HCT116 (cell line): ENCODE measurements at regions not wholly inside any gene's neighbourhood (a gene's known extent, or its start where the extent isn't known, plus 50 kb on each side); places are given as distances from the start of the nearest gene placed in this dataset.

ENCODE experiments used
- ATAC-seq: fragments of 200-7000 bp; cut with Tn5 transposase; 2 replicates; pipeline ENCODE4 v1.9.1; 2020; ENCODE audit warnings: mild to moderate bottlenecking, moderate library complexity
- BruUV-seq: library from RNA; stranded (reverse); fragments of 400-500 nt; replicated peaks from 2 replicates; lab custom pipeline; 2021; lab: Mats Ljungman, UMichigan
- CTCF ChIA-PET: fragments of 300-600 bp; sonication (Branson Sonifier 250); formaldehyde crosslinking; loops from one replicate; lab custom pipeline; 2021; ENCODE audit warnings: antibody characterized with exemption; lab: Charles Lee
- POLR2A ChIA-PET: fragments of 300-600, 350-600 bp; sonication (Branson Sonifier 250); formaldehyde crosslinking; loops from one replicate; lab custom pipeline; 2021; ENCODE audit warnings: antibody characterized with exemption; lab: Charles Lee
- RAD21 ChIA-PET, 2 experiments: fragments of 300-600 bp; sonication (Branson Sonifier 250); formaldehyde crosslinking; loops; one replicate each; lab custom pipeline; 2023; ENCODE audit warnings: low total read pairs in 2 of 2; ENCODE audit not compliant: uncharacterized antibody in 2 of 2, unreplicated experiment in 2 of 2, low non-redundant PET in 1 of 2; lab: Charles Lee
- DNase-seq: peaks from one replicate; pipeline ENCODE4 v3.0.0-alpha.2; 2010; ENCODE audit warnings: low read depth, low spot score
- H2AFZ ChIP-seq: fragments of 200-600 bp; shearing (Covaris generic), sonication (generic); 2 replicates; pipeline ENCODE4 v1.6.1; 2017; ENCODE audit warnings: low read depth, mixed run types, mixed read lengths, antibody characterized with exemption, low read length; ENCODE audit not compliant: poor library complexity, severe bottlenecking
- H3K27ac ChIP-seq: 2 replicates; pipeline ENCODE4 v1.5.1; 2012; ENCODE audit warnings: low read depth, low read length
- H3K27me3 ChIP-seq: fragments of 200-600 bp; sonication (generic); 2 replicates; pipeline ENCODE4 v1.6.1; 2016; ENCODE audit warnings: mixed run types, low read length, mixed read lengths; ENCODE audit not compliant: insufficient read depth
- H3K36me3 ChIP-seq, 2 experiments: fragments of 200-500 bp in 1 of 2; fragments of 200-600 bp in 1 of 2; sonication (Bioruptor generic) in 1 of 2; sonication (generic) in 1 of 2; 2 replicates each; pipeline versions ENCODE4 v1.5.1 to v1.6.1; 2014 to 2016; ENCODE audit warnings: low read length in 2 of 2, inconsistent platforms in 1 of 2, mixed read lengths in 1 of 2, mixed run types in 1 of 2; ENCODE audit not compliant: insufficient read depth in 2 of 2, control insufficient read depth in 1 of 2
- H3K4me1 ChIP-seq, 2 experiments: fragments of 200-600 bp in 1 of 2; sonication (generic) in 1 of 2; 2 replicates each; pipeline versions ENCODE4 v1.5.1 to v1.6.1; 2012 to 2017; ENCODE audit warnings: low read length in 2 of 2, inconsistent platforms in 1 of 2, mild to moderate bottlenecking in 1 of 2, mixed read lengths in 1 of 2, mixed run types in 1 of 2, moderate library complexity in 1 of 2; ENCODE audit not compliant: insufficient read depth in 2 of 2, control insufficient read depth in 1 of 2
- H3K4me2 ChIP-seq: fragments of 200-600 bp; sonication (generic); 2 replicates; pipeline ENCODE4 v1.6.1; 2017; ENCODE audit warnings: mixed run types, low read length, mixed read lengths
- H3K4me3 ChIP-seq, 2 experiments: fragments of 200-600 bp in 1 of 2; sonication (generic) in 1 of 2; replicated peaks in 1 of 2; 2 replicates each; pipeline ENCODE4 v1.5.1; 2011 to 2016; ENCODE audit warnings: low read length in 2 of 2, control low read depth in 1 of 2, low read depth in 1 of 2, mild to moderate bottlenecking in 1 of 2, mixed read lengths in 1 of 2, mixed run types in 1 of 2
- H3K79me2 ChIP-seq: fragments of 200-600 bp; sonication (generic); 2 replicates; pipeline ENCODE4 v1.6.1; 2017; ENCODE audit warnings: mild to moderate bottlenecking, mixed run types, low read length, moderate library complexity, mixed read lengths; ENCODE audit not compliant: insufficient read depth
- H3K9ac ChIP-seq: fragments of 200-600 bp; sonication (generic); 2 replicates; pipeline ENCODE4 v1.6.1; 2016; ENCODE audit warnings: low read length, mixed read lengths
- H3K9me2 ChIP-seq: fragments of 200-600 bp; sonication (generic), shearing (Covaris generic); 2 replicates; pipeline ENCODE4 v1.6.1; 2017; ENCODE audit warnings: mixed run types, mild to moderate bottlenecking, moderate library complexity; ENCODE audit not compliant: insufficient read depth
- H3K9me3 ChIP-seq, 2 experiments: fragments of 200-500 bp in 1 of 2; fragments of 200-600 bp in 1 of 2; sonication (Bioruptor generic) in 1 of 2; sonication (generic) in 1 of 2; 2 replicates each; pipeline ENCODE4 v1.6.1; 2014 to 2017; ENCODE audit warnings: low read length in 2 of 2, mixed read lengths in 2 of 2, inconsistent platforms in 1 of 2, low read depth in 1 of 2, mild to moderate bottlenecking in 1 of 2, mixed run types in 1 of 2, moderate library complexity in 1 of 2; ENCODE audit not compliant: control insufficient read depth in 1 of 2, insufficient read depth in 1 of 2
- H4K20me1 ChIP-seq: fragments of 200-600 bp; sonication (generic), shearing (Covaris generic); 2 replicates; pipeline ENCODE4 v1.6.1; 2017; ENCODE audit warnings: mixed run types, mild to moderate bottlenecking, moderate library complexity; ENCODE audit not compliant: insufficient read depth
- ATF3 ChIP-seq: IDR thresholded peaks from 2 replicates; pipeline ENCODE4 v1.6.1; 2012
- CBX3 ChIP-seq: IDR thresholded peaks from 2 replicates; pipeline ENCODE4 v1.6.1; 2012; ENCODE audit warnings: low read depth
- CEBPB ChIP-seq: IDR thresholded peaks from 2 replicates; pipeline ENCODE4 v1.6.1; 2012; ENCODE audit warnings: low read depth
- CTCF ChIP-seq, 3 experiments: fragments of 200-600 bp in 1 of 3; sonication (generic) in 1 of 3; IDR thresholded peaks in 2 of 3; conservative IDR thresholded peaks in 1 of 3; 2 replicates each; pipeline ENCODE4 v1.5.1; 2012 to 2017; ENCODE audit warnings: low read depth in 2 of 3, low read length in 2 of 3, antibody characterized with exemption in 1 of 3, borderline replicate concordance in 1 of 3, control low read depth in 1 of 3, mild to moderate bottlenecking in 1 of 3, mixed read lengths in 1 of 3, mixed run types in 1 of 3, moderate library complexity in 1 of 3; ENCODE audit not compliant: insufficient read depth in 1 of 3
- EGR1 ChIP-seq: IDR thresholded peaks from 2 replicates; pipeline ENCODE4 v1.6.1; 2012; ENCODE audit warnings: low read depth
- ELF1 ChIP-seq: IDR thresholded peaks from 2 replicates; pipeline ENCODE4 v1.6.1; 2012; ENCODE audit warnings: low read depth, borderline replicate concordance
- EZH2 ChIP-seq: fragments of 200-600 bp; sonication (generic); IDR thresholded peaks from 2 replicates; pipeline ENCODE4 v1.6.1; 2017; ENCODE audit warnings: antibody characterized with exemption, mixed run types
- FOSL1 ChIP-seq: IDR thresholded peaks from 2 replicates; pipeline ENCODE4 v1.6.1; 2012; ENCODE audit warnings: low read depth
- JUND ChIP-seq: IDR thresholded peaks from 2 replicates; pipeline ENCODE4 v1.6.1; 2012
- MAX ChIP-seq: IDR thresholded peaks from 2 replicates; pipeline ENCODE4 v1.6.1; 2012
- POLR2A ChIP-seq: IDR thresholded peaks from 2 replicates; pipeline ENCODE4 v1.7.0; 2011; ENCODE audit warnings: borderline replicate concordance; ENCODE audit not compliant: insufficient read depth, insufficient read length; ENCODE audit errors: extremely low read depth
- POLR2AphosphoS5 ChIP-seq: IDR thresholded peaks from 2 replicates; pipeline ENCODE4 v1.6.1; 2011; ENCODE audit warnings: mild to moderate bottlenecking, low read depth, low read length, moderate library complexity
- RAD21 ChIP-seq: IDR thresholded peaks from 2 replicates; pipeline ENCODE4 v1.6.1; 2012; ENCODE audit warnings: low read depth, mild to moderate bottlenecking
- REST ChIP-seq: IDR thresholded peaks from 2 replicates; pipeline ENCODE4 v1.6.1; 2012; ENCODE audit warnings: low read depth
- SIN3A ChIP-seq: IDR thresholded peaks from 2 replicates; pipeline ENCODE4 v1.6.1; 2012; ENCODE audit warnings: low read depth
- SP1 ChIP-seq: IDR thresholded peaks from 2 replicates; pipeline ENCODE4 v1.6.1; 2012; ENCODE audit warnings: low read depth
- TCF7L2 ChIP-seq: IDR thresholded peaks from 2 replicates; pipeline ENCODE4 v1.7.0; 2011; ENCODE audit warnings: borderline replicate concordance, inconsistent platforms; ENCODE audit not compliant: insufficient read depth, insufficient read length; ENCODE audit errors: extremely low read depth
- YY1 ChIP-seq: IDR thresholded peaks from 2 replicates; pipeline ENCODE4 v1.6.1; 2011; ENCODE audit warnings: low read length, low read depth, moderate library complexity, mild to moderate bottlenecking; ENCODE audit not compliant: insufficient replicate concordance; ENCODE audit errors: extremely low read depth
- ZFX ChIP-seq: fragments of 450-650 bp; IDR thresholded peaks from 2 replicates; pipeline ENCODE4 v1.6.1; 2017
- intact Hi-C: fragments of 100-400 bp; cut with micrococcal nuclease; formaldehyde crosslinking; loops from 2 replicates; pipeline ENCODE4 v1.10.0; 2022

- H3K9me3 ChIP-seq, result peaks cover 0 to 5% of the 10 kb centered on the region in 2 experiments; a peak in 3 of 4 replicates
These were observed 398.9 kb upstream of the PTPRD start for GRCh38 chr9:11011696-11012095.

More at GRCh38 chr9:11011696-11012095, 398.9 kb upstream of the PTPRD start:
- ChIA-PET CTCF (no interaction called here), RAD21 (no interaction called here), POLR2A (no interaction called here)
- Histone ChIP-seq H3K9me2 (no peaks in the 10 kb centered on the region), H3K36me3 (no peaks in the 10 kb centered on the region), H3K4me3 (no peak overlapping the region), H4K20me1 (no peaks in the 10 kb centered on the region), H3K27ac (no peak overlapping the region), H3K9ac (no peak overlapping the region), H2AFZ (no peak overlapping the region), H3K4me2 (no peak overlapping the region), H3K79me2 (no peaks in the 10 kb centered on the region), H3K4me1 (no peaks in the 10 kb centered on the region), H3K27me3 (no peaks in the 10 kb centered on the region)
- TF ChIP-seq SP1, result no peak
- no peak for TF ChIP-seq REST
- TF ChIP-seq MAX, result no peak
- no peak for TF ChIP-seq CEBPB
- no peak for TF ChIP-seq POLR2A
- no peak for TF ChIP-seq RAD21
- no peak for TF ChIP-seq EZH2
- no peak for TF ChIP-seq POLR2AphosphoS5
- no peak for TF ChIP-seq TCF7L2
- TF ChIP-seq EGR1, result no peak
- TF ChIP-seq YY1, result no peak
- TF ChIP-seq ATF3, result no peak
- TF ChIP-seq CTCF (IDR thresholded peaks at IDR 0.05 in 2 of 3, conservative IDR thresholded peaks at IDR 0.05 in 1 of 3; ENCODE audit: borderline replicate concordance in 1 of 3, insufficient read depth in 1 of 3, low read depth in 2 of 3, low read length in 2 of 3), result no peak
- no peak for TF ChIP-seq ZFX
- no peak for TF ChIP-seq JUND
- TF ChIP-seq ELF1, result no peak
- no peak for TF ChIP-seq SIN3A
- TF ChIP-seq FOSL1, result no peak
- TF ChIP-seq CBX3, result no peak
- no peak for ATAC-seq
- BruUV-seq, result no TSS peak
- intact Hi-C loops, result no loop called here
- DNase-seq, result no peak
